Caco-2 (cell line): ENCODE measurements at regions not wholly inside any gene's neighbourhood (a gene's known extent, or its start where the extent isn't known, plus 50 kb on each side); places are given as distances from the start of the nearest gene placed in this dataset.

ENCODE experiments used
- BruUV-seq: library from RNA; stranded (reverse); fragments of 400-500 nt; replicated peaks from 2 replicates; lab custom pipeline; 2021; lab: Mats Ljungman, UMichigan
- CTCF ChIA-PET: fragments of 300-600 bp; sonication (Branson Sonifier 250); formaldehyde crosslinking; loops from one replicate; lab custom pipeline; 2022; ENCODE audit warnings: antibody characterized with exemption; lab: Charles Lee
- POLR2A ChIA-PET: fragments of 300-600 bp; sonication (Branson Sonifier 250); formaldehyde crosslinking; loops from one replicate; lab custom pipeline; 2022; ENCODE audit warnings: antibody characterized with exemption; lab: Charles Lee
- DNase-seq, 2 experiments: peaks; one replicate each; pipeline versions ENCODE4 v3.0.0 to v3.0.0-alpha.2; 2020 to 2022
- H3K27me3 ChIP-seq: replicated peaks from 2 replicates; pipeline ENCODE4 v1.6.0; 2011; ENCODE audit warnings: low read length; ENCODE audit not compliant: control insufficient read depth, insufficient read depth
- H3K36me3 ChIP-seq: 2 replicates; pipeline ENCODE4 v1.5.1; 2011; ENCODE audit warnings: low read length; ENCODE audit not compliant: control insufficient read depth, insufficient read depth
- H3K4me1 ChIP-seq: fragments of 250-450 bp; sonication (Bioruptor Pico); 2 replicates; pipeline ENCODE4 v1.5.1; 2020; ENCODE audit warnings: mild to moderate bottlenecking
- H3K4me3 ChIP-seq: 2 replicates; pipeline ENCODE4 v1.5.1; 2011; ENCODE audit warnings: low read depth, mild to moderate bottlenecking, control low read depth, low read length
- H3K9me3 ChIP-seq: fragments of 250-450 bp; sonication (Bioruptor Pico); 2 replicates; pipeline ENCODE4 v1.5.1; 2020; ENCODE audit warnings: mild to moderate bottlenecking, moderate library complexity
- H3K27ac Mint-ChIP-seq: one replicate; pipeline ENCODE4 v1.8.0; 2022; ENCODE audit warnings: mixed read lengths; ENCODE audit not compliant: unreplicated experiment
- H3K27me3 Mint-ChIP-seq: one replicate; pipeline ENCODE4 v1.8.0; 2022; ENCODE audit warnings: mixed read lengths; ENCODE audit not compliant: insufficient read depth, unreplicated experiment
- H3K36me3 Mint-ChIP-seq: one replicate; pipeline ENCODE4 v1.8.0; 2022; ENCODE audit warnings: mild to moderate bottlenecking, mixed read lengths; ENCODE audit not compliant: insufficient read depth, unreplicated experiment
- H3K4me1 Mint-ChIP-seq: one replicate; pipeline ENCODE4 v1.8.0; 2022; ENCODE audit warnings: low read depth, mixed read lengths; ENCODE audit not compliant: unreplicated experiment
- H3K4me3 Mint-ChIP-seq: one replicate; pipeline ENCODE4 v1.8.0; 2022; ENCODE audit warnings: mild to moderate bottlenecking, moderate library complexity, mixed read lengths; ENCODE audit not compliant: unreplicated experiment
- H3K9me3 Mint-ChIP-seq: one replicate; pipeline ENCODE4 v1.8.0; 2022; ENCODE audit warnings: mixed read lengths; ENCODE audit not compliant: unreplicated experiment
- intact Hi-C: fragments of 100-400 bp; cut with micrococcal nuclease; formaldehyde crosslinking; loops from one replicate; pipeline ENCODE4 v1.10.0; 2022; ENCODE audit not compliant: unreplicated experiment
- TF ChIP-seq, protein P1 (sequence below), 2 experiments: fragments of 200-600 bp in 1 of 2; IDR thresholded peaks; 1 replicate in 1 of 2; 2 replicates in 1 of 2; pipeline versions ENCODE4 v1.5.1 to v1.8.0; 2011 to 2022; ENCODE audit warnings: antibody characterized with exemption in 1 of 2, control low read depth in 1 of 2, inconsistent platforms in 1 of 2, low read depth in 1 of 2, low read length in 1 of 2, mild to moderate bottlenecking in 1 of 2, moderate library complexity in 1 of 2; ENCODE audit not compliant: insufficient read depth in 1 of 2, severe bottlenecking in 1 of 2, unreplicated experiment in 1 of 2

DNA sequence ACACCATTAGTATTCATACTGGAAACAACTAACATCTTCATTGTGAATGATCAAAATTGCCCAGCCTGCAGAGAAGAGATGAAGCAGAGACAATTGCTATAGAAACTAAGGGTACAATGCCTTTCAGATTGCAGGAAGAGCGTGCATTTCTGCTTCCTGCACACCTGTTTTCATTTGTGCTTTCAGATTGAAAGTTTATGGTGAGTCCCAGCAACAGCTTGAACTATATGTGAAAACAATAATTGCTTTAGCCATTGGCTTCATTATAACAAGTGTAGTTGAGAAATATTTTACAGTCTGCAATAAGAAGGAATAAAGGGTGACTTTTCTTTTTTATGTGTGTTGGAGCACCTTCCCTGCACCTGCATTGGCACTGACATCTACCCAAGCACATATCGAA, 136.3 kb downstream of the CD8B2 start:
- Mint-ChIP-seq H3K4me1 (no peaks in the 10 kb centered on the region), H3K4me3 (no peak overlapping the region), H3K9me3 (peaks cover 10% of the 10 kb centered on the region), H3K36me3 (no peaks in the 10 kb centered on the region), H3K27me3 (peaks cover 2% of the 10 kb centered on the region), H3K27ac (no peak overlapping the region)
- TF ChIP-seq, protein P1, sequence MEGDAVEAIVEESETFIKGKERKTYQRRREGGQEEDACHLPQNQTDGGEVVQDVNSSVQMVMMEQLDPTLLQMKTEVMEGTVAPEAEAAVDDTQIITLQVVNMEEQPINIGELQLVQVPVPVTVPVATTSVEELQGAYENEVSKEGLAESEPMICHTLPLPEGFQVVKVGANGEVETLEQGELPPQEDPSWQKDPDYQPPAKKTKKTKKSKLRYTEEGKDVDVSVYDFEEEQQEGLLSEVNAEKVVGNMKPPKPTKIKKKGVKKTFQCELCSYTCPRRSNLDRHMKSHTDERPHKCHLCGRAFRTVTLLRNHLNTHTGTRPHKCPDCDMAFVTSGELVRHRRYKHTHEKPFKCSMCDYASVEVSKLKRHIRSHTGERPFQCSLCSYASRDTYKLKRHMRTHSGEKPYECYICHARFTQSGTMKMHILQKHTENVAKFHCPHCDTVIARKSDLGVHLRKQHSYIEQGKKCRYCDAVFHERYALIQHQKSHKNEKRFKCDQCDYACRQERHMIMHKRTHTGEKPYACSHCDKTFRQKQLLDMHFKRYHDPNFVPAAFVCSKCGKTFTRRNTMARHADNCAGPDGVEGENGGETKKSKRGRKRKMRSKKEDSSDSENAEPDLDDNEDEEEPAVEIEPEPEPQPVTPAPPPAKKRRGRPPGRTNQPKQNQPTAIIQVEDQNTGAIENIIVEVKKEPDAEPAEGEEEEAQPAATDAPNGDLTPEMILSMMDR (IDR thresholded peaks at IDR 0.05; ENCODE audit: insufficient read depth in 1 of 2, low read depth in 1 of 2, low read length in 1 of 2, severe bottlenecking in 1 of 2, unreplicated experiment in 1 of 2): no peak
- no TSS peak for BruUV-seq
- intact Hi-C loops: no loop called here
- Histone ChIP-seq H3K4me1 (no peaks in the 10 kb centered on the region), H3K27me3 (no peaks in the 10 kb centered on the region), H3K4me3 (no peak overlapping the region), H3K9me3 (peaks cover 4% of the 10 kb centered on the region; the same call in 1 of the 2 replicates), H3K36me3 (no peaks in the 10 kb centered on the region)
- ChIA-PET POLR2A (no interaction called here), CTCF (no interaction called here)
- no peak for DNase-seq

GRCh38 chr2:106624787-106625380, 137.7 kb downstream of the CD8B2 start:
- Histone ChIP-seq H3K4me1 (no peaks in the 10 kb centered on the region), H3K9me3 (peaks cover 4% of the 10 kb centered on the region; the same call in 1 of the 2 replicates), H3K4me3 (no peak overlapping the region), H3K36me3 (no peaks in the 10 kb centered on the region), H3K27me3 (no peaks in the 10 kb centered on the region)
- Mint-ChIP-seq H3K27ac (no peak overlapping the region), H3K27me3 (peaks cover 2% of the 10 kb centered on the region), H3K9me3 (peaks cover 10% of the 10 kb centered on the region), H3K4me1 (no peaks in the 10 kb centered on the region), H3K36me3 (no peaks in the 10 kb centered on the region), H3K4me3 (no peak overlapping the region)
- no peak for DNase-seq
- no TSS peak for BruUV-seq
- TF ChIP-seq, protein P1 (IDR thresholded peaks at IDR 0.05; ENCODE audit: insufficient read depth in 1 of 2, low read depth in 1 of 2, low read length in 1 of 2, severe bottlenecking in 1 of 2, unreplicated experiment in 1 of 2): no peak
- ChIA-PET CTCF (no interaction called here), POLR2A (no interaction called here)
- intact Hi-C loops: no loop called here

- CTCF ChIA-PET: no interaction called here
- BruUV-seq: no TSS peak
These were observed 141.2 kb downstream of the CD8B2 start for GRCh38 chr2:106628377-106628776.

More at GRCh38 chr2:106628377-106628776, 141.2 kb downstream of the CD8B2 start:
- POLR2A ChIA-PET: no interaction called here
- Histone ChIP-seq H3K27me3 (no peaks in the 10 kb centered on the region), H3K9me3 (peaks cover 4% of the 10 kb centered on the region; the same call in 1 of the 2 replicates), H3K36me3 (no peaks in the 10 kb centered on the region), H3K4me1 (no peaks in the 10 kb centered on the region), H3K4me3 (no peak overlapping the region)
- H3K27me3 Mint-ChIP-seq: peaks cover 2% of the 10 kb centered on the region
- H3K36me3 Mint-ChIP-seq: no peaks in the 10 kb centered on the region
- no peak for DNase-seq
- intact Hi-C loops: no loop called here
- peaks cover 10% of the 10 kb centered on the region for H3K9me3 Mint-ChIP-seq
- TF ChIP-seq, protein P1 (IDR thresholded peaks at IDR 0.05; ENCODE audit: insufficient read depth in 1 of 2, low read depth in 1 of 2, low read length in 1 of 2, severe bottlenecking in 1 of 2, unreplicated experiment in 1 of 2): no peak
- H3K4me1 Mint-ChIP-seq: no peaks in the 10 kb centered on the region
- H3K27ac Mint-ChIP-seq: no peak overlapping the region
- no peak overlapping the region for H3K4me3 Mint-ChIP-seq
